ENCODE measurements at regions not wholly inside any gene's neighbourhood (a gene's known extent, or its start where the extent isn't known, plus 50 kb on each side); places are given as distances from the start of the nearest gene placed in this dataset.

DNA sequence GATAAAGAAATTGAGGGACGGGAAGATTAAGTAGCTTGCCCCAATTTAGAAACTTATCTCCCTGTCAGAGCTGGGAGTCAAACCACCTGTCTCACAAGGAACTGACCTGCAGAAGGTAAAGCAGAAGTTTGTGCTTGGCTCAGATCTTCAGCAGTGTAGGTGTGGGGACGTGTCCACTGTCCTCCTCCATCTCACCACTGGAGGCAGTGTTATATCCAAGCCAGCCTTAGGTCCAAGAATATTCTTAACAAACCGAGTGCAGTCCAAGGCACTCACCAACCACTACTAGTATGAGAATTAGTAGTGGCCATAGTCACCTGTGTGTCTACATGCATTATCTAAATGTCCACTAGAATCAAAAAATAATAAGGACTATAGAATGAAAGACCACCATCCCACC is 86.3 kb upstream of the IRX1 start:
- TF ChIP-seq, protein P1, sequence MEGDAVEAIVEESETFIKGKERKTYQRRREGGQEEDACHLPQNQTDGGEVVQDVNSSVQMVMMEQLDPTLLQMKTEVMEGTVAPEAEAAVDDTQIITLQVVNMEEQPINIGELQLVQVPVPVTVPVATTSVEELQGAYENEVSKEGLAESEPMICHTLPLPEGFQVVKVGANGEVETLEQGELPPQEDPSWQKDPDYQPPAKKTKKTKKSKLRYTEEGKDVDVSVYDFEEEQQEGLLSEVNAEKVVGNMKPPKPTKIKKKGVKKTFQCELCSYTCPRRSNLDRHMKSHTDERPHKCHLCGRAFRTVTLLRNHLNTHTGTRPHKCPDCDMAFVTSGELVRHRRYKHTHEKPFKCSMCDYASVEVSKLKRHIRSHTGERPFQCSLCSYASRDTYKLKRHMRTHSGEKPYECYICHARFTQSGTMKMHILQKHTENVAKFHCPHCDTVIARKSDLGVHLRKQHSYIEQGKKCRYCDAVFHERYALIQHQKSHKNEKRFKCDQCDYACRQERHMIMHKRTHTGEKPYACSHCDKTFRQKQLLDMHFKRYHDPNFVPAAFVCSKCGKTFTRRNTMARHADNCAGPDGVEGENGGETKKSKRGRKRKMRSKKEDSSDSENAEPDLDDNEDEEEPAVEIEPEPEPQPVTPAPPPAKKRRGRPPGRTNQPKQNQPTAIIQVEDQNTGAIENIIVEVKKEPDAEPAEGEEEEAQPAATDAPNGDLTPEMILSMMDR (IDR thresholded peaks at IDR 0.05) = no peak
- TF ChIP-seq POLR2A (IDR thresholded peaks at IDR 0.05; ENCODE audit: low read length) (no peak), RCOR1 (IDR thresholded peaks at IDR 0.05; ENCODE audit: low read depth, low read length) (no peak), CHD4 (IDR thresholded peaks at IDR 0.05; ENCODE audit: borderline replicate concordance) (no peak), NFE2L2 (conservative IDR thresholded peaks at IDR 0.05; ENCODE audit: low read length) (no peak), JUNB (IDR thresholded peaks at IDR 0.05) (no peak)

Measured in A549 (cell line).